ENCODE measurements at regions not wholly inside any gene's neighbourhood (a gene's known extent, or its start where the extent isn't known, plus 50 kb on each side); places are given as distances from the start of the nearest gene placed in this dataset.

DNA sequence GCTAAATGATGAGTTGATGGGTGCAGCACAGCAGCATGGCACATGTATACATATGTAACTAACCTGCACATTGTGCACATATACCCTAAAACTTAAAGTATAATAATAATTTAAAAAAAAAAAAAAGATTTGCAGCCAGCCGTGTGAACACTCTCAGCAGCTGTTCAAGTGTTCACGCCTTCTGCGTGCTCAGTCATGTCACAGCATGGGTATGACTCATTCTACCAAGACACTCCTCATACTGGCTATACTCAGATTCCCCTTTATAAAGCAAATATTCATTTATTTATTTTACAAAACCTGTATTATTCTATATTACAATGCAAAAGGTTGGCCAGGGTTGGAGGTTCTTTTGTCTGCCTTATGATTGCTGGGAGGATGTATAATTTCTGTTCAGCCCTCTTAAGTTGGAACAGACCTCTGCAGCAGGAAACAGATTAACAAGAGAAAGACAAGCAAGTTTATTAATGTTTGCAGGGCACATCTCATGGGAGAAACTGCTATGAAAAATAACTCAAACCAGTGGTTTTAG is 1230.6 kb upstream of the CHAC2 start:
- TF ChIP-seq EP300 (IDR thresholded peaks at IDR 0.05): no peak
- TF ChIP-seq, protein P1, sequence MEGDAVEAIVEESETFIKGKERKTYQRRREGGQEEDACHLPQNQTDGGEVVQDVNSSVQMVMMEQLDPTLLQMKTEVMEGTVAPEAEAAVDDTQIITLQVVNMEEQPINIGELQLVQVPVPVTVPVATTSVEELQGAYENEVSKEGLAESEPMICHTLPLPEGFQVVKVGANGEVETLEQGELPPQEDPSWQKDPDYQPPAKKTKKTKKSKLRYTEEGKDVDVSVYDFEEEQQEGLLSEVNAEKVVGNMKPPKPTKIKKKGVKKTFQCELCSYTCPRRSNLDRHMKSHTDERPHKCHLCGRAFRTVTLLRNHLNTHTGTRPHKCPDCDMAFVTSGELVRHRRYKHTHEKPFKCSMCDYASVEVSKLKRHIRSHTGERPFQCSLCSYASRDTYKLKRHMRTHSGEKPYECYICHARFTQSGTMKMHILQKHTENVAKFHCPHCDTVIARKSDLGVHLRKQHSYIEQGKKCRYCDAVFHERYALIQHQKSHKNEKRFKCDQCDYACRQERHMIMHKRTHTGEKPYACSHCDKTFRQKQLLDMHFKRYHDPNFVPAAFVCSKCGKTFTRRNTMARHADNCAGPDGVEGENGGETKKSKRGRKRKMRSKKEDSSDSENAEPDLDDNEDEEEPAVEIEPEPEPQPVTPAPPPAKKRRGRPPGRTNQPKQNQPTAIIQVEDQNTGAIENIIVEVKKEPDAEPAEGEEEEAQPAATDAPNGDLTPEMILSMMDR (IDR thresholded peaks at IDR 0.05): no peak
- TF ChIP-seq POLR2A (IDR thresholded peaks at IDR 0.05): no peak
